ENCODE measurements at regions not wholly inside any gene's neighbourhood (a gene's known extent, or its start where the extent isn't known, plus 50 kb on each side); places are given as distances from the start of the nearest gene placed in this dataset.

GRCh38 chr3:107256963-107257362 is 120.3 kb upstream of the CCDC54 start (continued):
- no peak for TF ChIP-seq ZNF462 (CRISPR knock-in tag; IDR thresholded peaks at IDR 0.05)

GRCh38 chr3:107258300-107258699 is 118.9 kb upstream of the CCDC54 start:
- TF ChIP-seq ZNF114 (CRISPR knock-in tag; IDR thresholded peaks at IDR 0.05) (no peak), ZNF331 (CRISPR knock-in tag; IDR thresholded peaks at IDR 0.05; ENCODE audit: low read depth) (no peak), CREB1 (CRISPR knock-in tag; IDR thresholded peaks at IDR 0.05; ENCODE audit: low read depth) (no peak), EZH2 (IDR thresholded peaks at IDR 0.05; ENCODE audit: low read depth, unreplicated experiment) (no peak), JUNB (IDR thresholded peaks at IDR 0.05; ENCODE audit: unreplicated experiment) (no peak), ZNF462 (CRISPR knock-in tag; IDR thresholded peaks at IDR 0.05) (no peak)
- ATAC-seq = no peak
- Histone ChIP-seq H3K27ac (ENCODE audit: low read depth) (no peak overlapping the region), H3K4me2 (no peak overlapping the region), H3K36me3 (ENCODE audit: insufficient read depth) (no peaks in the 10 kb centered on the region), H2AFZ (no peak overlapping the region), H3F3A (replicated peaks; ENCODE audit: low read depth) (no peaks in the 10 kb centered on the region), H3K27me3 (ENCODE audit: insufficient read depth) (no peaks in the 10 kb centered on the region), H3K4me3 (no peak overlapping the region), H3K9me2 (ENCODE audit: insufficient read depth) (no peaks in the 10 kb centered on the region), H3K4me1 (ENCODE audit: insufficient read depth) (0 out of 2 replicates have a peak, but pooled peaks cover 2% of the 10 kb centered on the region), H4K20me1 (replicated peaks; ENCODE audit: insufficient read depth) (no peaks in the 10 kb centered on the region), H3K79me2 (replicated peaks; ENCODE audit: insufficient read depth) (no peaks in the 10 kb centered on the region)
- Mint-ChIP-seq H3K36me3 (ENCODE audit: low read depth) (no peaks in the 10 kb centered on the region), H3K4me1 (peaks cover under 1% of the 10 kb centered on the region), H3K4me3 (no peak overlapping the region), H3K27ac (no peak overlapping the region), H3K27me3 (ENCODE audit: insufficient read depth, low read depth, poor library complexity) (no peaks in the 10 kb centered on the region), H3K9me3 (no peaks in the 10 kb centered on the region)
- no peak for DNase-seq (ENCODE audit: low spot score)

Data from GM23338 (cell line).